ENCODE measurements at regions not wholly inside any gene's neighbourhood (a gene's known extent, or its start where the extent isn't known, plus 50 kb on each side); places are given as distances from the start of the nearest gene placed in this dataset.
"Not testable (repeated sequence)": the region's sequence is repeated elsewhere in the genome, so short reads cannot be mapped to it uniquely, and the experiment has no call there.

DNA sequence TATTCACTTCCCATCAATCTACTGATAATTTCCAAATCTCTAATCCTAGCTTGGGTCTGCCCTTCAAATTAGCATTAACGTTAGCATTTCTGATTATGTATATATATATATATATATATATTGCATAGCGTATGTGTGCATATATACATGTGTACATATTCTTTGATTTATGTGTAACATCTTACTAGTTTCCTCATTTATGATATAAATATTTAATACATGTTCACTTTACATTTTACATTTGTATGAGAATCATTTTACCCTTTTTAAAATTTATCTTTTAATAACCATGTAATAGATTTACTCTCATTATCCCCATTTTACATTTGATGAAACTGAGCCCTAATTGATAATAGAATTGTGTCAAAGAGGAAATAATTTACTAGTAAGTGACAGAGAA, 164.7 kb downstream of the ZNF648 start:
- no peak overlapping the region for H3K27ac ChIP-seq
- TF ChIP-seq CTCF (conservative IDR thresholded peaks at IDR 0.05): no peak

GRCh38 chr1:181894439-181894859, 167.1 kb downstream of the ZNF648 start:
- TF ChIP-seq CTCF (conservative IDR thresholded peaks at IDR 0.05): no peak
- no peak overlapping the region for H3K27ac ChIP-seq

DNA sequence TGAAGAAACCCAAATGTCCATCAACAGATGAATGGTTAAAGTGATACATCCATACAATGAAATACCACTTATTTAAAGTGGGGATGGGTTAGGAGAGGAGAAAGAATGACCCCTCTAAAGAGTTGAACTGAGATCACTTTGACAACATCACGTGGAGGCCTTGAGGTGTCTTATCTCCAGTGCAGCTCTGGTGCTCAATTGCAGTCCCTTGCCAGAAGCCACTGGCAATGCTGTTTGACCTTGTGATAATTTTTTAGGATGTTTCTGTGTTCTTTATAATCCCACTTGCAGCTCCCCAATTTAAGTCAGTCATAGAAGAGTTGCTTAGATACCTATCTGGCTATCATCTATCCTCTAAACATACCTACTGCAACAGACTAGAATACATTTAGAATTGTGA, 167.6 kb downstream of the ZNF648 start:
- TF ChIP-seq CTCF (conservative IDR thresholded peaks at IDR 0.05): no peak
- H3K27ac ChIP-seq: no peak overlapping the region

DNA sequence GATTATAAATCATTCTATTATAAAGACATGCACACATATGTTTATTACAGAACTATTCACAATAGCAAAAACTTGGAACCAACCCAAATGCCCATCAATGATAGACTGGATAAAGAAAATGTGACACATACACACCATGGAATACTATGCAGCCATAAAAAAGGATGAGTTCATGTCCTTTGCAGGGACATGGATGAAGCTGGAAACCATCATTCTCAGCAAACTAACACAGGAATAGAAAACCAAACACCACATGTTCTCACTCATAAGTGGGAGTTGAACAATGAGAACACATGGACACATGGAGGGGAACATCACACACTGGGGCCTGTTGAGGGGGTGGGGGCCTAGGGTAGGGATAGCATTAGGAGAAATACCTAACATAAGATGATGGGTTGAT, 168.4 kb downstream of the ZNF648 start:
- not testable (repeated sequence) for H3K27ac ChIP-seq

DNA sequence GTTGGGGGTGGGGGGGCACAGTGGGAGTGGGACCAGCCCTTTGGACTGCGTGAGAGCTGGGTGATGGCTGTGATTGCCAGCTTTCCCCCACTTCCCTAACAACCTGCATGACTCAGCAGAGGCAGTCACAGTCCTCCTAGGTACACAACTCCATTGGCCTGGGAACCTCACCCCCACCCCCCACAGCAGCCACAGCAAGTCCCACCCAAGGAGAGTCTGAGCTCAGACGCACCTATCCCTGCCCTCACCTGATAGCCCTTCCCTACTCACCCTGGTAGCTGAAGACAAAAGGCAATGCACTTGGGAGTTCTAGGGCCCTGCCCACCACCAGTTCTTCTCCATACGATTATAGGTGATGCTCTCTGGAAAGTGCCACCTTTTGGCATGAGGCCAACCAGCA, 188.9 kb downstream of the ZNF648 start:
- no peak for TF ChIP-seq CTCF (conservative IDR thresholded peaks at IDR 0.05)
- no peak overlapping the region for H3K27ac ChIP-seq

DNA sequence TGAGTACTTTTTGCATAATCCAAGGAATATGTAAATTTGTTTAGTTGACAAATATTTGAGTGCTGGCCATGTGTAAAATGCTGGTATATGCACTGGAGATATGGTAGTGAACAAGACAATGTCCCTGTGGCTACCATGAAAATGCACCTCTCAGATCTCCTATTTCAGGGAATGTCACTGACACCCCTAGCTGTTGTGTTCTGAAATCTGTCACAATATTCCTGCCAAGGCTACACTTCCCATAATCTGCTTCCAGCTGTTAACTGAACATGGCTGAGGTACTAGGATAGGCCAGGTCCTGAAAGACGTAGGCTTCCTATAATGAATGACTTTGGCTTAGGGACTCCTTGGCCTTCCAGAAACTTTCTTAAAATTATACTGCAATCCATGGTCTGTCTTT, 197.8 kb downstream of the ZNF648 start:
- TF ChIP-seq CTCF (conservative IDR thresholded peaks at IDR 0.05): no peak
- no peak overlapping the region for H3K27ac ChIP-seq

DNA sequence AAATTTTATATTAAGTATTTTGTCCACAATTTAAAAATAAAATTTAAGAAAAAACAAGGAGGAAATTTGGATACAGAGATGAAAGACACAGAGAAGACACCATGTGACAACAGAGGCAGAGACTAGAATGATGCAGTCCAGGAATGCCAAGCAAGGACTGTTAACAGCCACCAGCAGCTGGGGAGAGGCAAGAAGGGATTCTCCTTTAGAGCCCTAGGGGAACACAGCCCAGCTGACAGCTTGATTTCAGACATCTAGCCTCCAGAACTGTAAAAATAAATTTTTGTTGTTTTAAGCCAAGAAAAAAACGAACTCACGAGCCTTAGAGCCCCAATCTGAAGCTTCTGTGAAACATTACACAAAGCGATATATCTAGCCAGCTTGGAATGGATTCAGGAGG, 198.5 kb downstream of the ZNF648 start:
- TF ChIP-seq CTCF (conservative IDR thresholded peaks at IDR 0.05): no peak
- no peak overlapping the region for H3K27ac ChIP-seq

GRCh38 chr1:181858135-181858534, 203.4 kb downstream of the ZNF648 start:
- no peak overlapping the region for H3K27ac ChIP-seq
- no peak for TF ChIP-seq CTCF (conservative IDR thresholded peaks at IDR 0.05)
